Endothelial cell of umbilical vein (primary cell): ENCODE measurements at regions not wholly inside any gene's neighbourhood (a gene's known extent, or its start where the extent isn't known, plus 50 kb on each side); places are given as distances from the start of the nearest gene placed in this dataset.

Experiments
- BruUV-seq: library from RNA; stranded (reverse); fragments of 400-500 nt; replicated peaks from 2 replicates; lab custom pipeline; 2021; lab: Mats Ljungman, UMichigan
- CTCF ChIA-PET: fragments of 300-600, 350-600 bp; sonication (Branson Sonifier 250); formaldehyde crosslinking; loops from one replicate; lab custom pipeline; 2021; ENCODE audit warnings: antibody characterized with exemption, inconsistent platforms; lab: Charles Lee
- POLR2A ChIA-PET: fragments of 300-600, 350-600 bp; sonication (Branson Sonifier 250); formaldehyde crosslinking; loops from one replicate; lab custom pipeline; 2021; ENCODE audit warnings: antibody characterized with exemption, inconsistent platforms; lab: Charles Lee
- DNase-seq: peaks from one replicate; pipeline ENCODE4 v3.0.0-alpha.2; 2011; ENCODE audit warnings: low read depth, low spot score
- FAIRE-seq: peaks from 2 replicates; lab custom pipeline; 2011; peaks lifted over from hg19 to GRCh38; lab: Jason Lieb, UNC
- H2AFZ ChIP-seq: 2 replicates; pipeline ENCODE4 v1.6.0; 2012; ENCODE audit warnings: low read depth, low read length, control low read depth, inconsistent platforms
- H3K27ac ChIP-seq: 2 replicates; pipeline ENCODE4 v1.5.1; 2011; ENCODE audit warnings: low read depth, mild to moderate bottlenecking, control low read depth, low read length, moderate library complexity; ENCODE audit not compliant: insufficient read depth
- H3K27me3 ChIP-seq, 2 experiments: 2 replicates each; pipeline versions ENCODE4 v1.6.0 to v1.6.1; 2011; ENCODE audit warnings: low read length in 2 of 2, mixed read lengths in 1 of 2; ENCODE audit not compliant: control insufficient read depth in 2 of 2, insufficient read depth in 2 of 2
- H3K36me3 ChIP-seq, 2 experiments: 2 replicates in 1 of 2; 3 replicates in 1 of 2; pipeline ENCODE4 v1.5.1; 2011; ENCODE audit warnings: low read length in 2 of 2, mild to moderate bottlenecking in 1 of 2, moderate library complexity in 1 of 2; ENCODE audit not compliant: control insufficient read depth in 2 of 2, insufficient read depth in 2 of 2; ENCODE audit errors: extremely low read depth in 1 of 2
- H3K4me1 ChIP-seq: 3 replicates; pipeline ENCODE4 v1.5.1; 2011; ENCODE audit warnings: mild to moderate bottlenecking, low read length; ENCODE audit not compliant: control insufficient read depth, insufficient read depth; ENCODE audit errors: extremely low read depth
- H3K4me2 ChIP-seq: 2 replicates; pipeline ENCODE4 v1.6.1; 2011; ENCODE audit warnings: low read length, control low read depth, mixed read lengths; ENCODE audit not compliant: insufficient read depth
- H3K4me3 ChIP-seq, 3 experiments: fragments of 200-600 bp in 1 of 3; sonication (generic), shearing (Covaris generic) in 1 of 3; replicated peaks in 1 of 3; 2 replicates each; pipeline ENCODE4 v1.5.1; 2011 to 2016; ENCODE audit warnings: control low read depth in 3 of 3, low read length in 3 of 3, mild to moderate bottlenecking in 2 of 3, inconsistent platforms in 1 of 3, low read depth in 1 of 3, moderate library complexity in 1 of 3; ENCODE audit not compliant: insufficient read depth in 1 of 3
- H3K79me2 ChIP-seq: 2 replicates; pipeline ENCODE4 v1.6.0; 2012; ENCODE audit warnings: low read length, inconsistent platforms; ENCODE audit not compliant: control insufficient read depth, insufficient read depth
- H3K9ac ChIP-seq: replicated peaks from 2 replicates; pipeline ENCODE3; 2011; ENCODE audit warnings: low read length, control low read depth; ENCODE audit not compliant: insufficient read depth; ENCODE audit errors: extremely low read depth
- H3K9me1 ChIP-seq: replicated peaks from 3 replicates; pipeline ENCODE4 v1.6.0; 2011; ENCODE audit warnings: mild to moderate bottlenecking, low read length; ENCODE audit not compliant: control insufficient read depth, insufficient read depth; ENCODE audit errors: extremely low read depth
- H3K9me3 ChIP-seq: replicated peaks from 2 replicates; pipeline ENCODE4 v1.5.1; 2012; ENCODE audit warnings: low read length, inconsistent platforms; ENCODE audit not compliant: control insufficient read depth, insufficient read depth
- H4K20me1 ChIP-seq: replicated peaks from 2 replicates; pipeline ENCODE3; 2011; ENCODE audit warnings: mild to moderate bottlenecking, low read length; ENCODE audit not compliant: control insufficient read depth, insufficient read depth; ENCODE audit errors: extremely low read depth
- CTCF ChIP-seq, 2 donors: IDR thresholded peaks; 1 replicate in 1 of 2; 2 replicates in 1 of 2; pipeline ENCODE4 v1.5.1; 2011; ENCODE audit warnings: low read length in 2 of 2, mild to moderate bottlenecking in 2 of 2, moderate library complexity in 2 of 2, control low read depth in 1 of 2, inconsistent platforms in 1 of 2, low read depth in 1 of 2; ENCODE audit not compliant: insufficient read depth in 1 of 2; ENCODE audit errors: extremely low read depth in 1 of 2
- EZH2 ChIP-seq: IDR thresholded peaks from 2 replicates; pipeline ENCODE4 v1.6.1; 2012; ENCODE audit warnings: borderline replicate concordance, low read depth, mild to moderate bottlenecking, moderate library complexity, low read length, inconsistent platforms; ENCODE audit not compliant: severe bottlenecking
- FOS ChIP-seq: IDR thresholded peaks from 2 replicates; pipeline ENCODE4 v1.6.1; 2011; ENCODE audit warnings: mild to moderate bottlenecking, low read length, moderate library complexity, borderline replicate concordance; ENCODE audit not compliant: insufficient read depth
- GATA2 ChIP-seq: IDR thresholded peaks from 2 replicates; pipeline ENCODE4 v1.7.0; 2011; ENCODE audit warnings: low read depth, mild to moderate bottlenecking, moderate library complexity, mixed read lengths, low read length; ENCODE audit not compliant: insufficient read length, insufficient read depth
- JUN ChIP-seq: IDR thresholded peaks from 2 replicates; pipeline ENCODE4 v1.6.1; 2011; ENCODE audit warnings: borderline replicate concordance, low read depth; ENCODE audit not compliant: insufficient read length, insufficient read depth
- MAX ChIP-seq: IDR thresholded peaks from 2 replicates; pipeline ENCODE4 v1.6.1; 2011; ENCODE audit not compliant: insufficient read depth, insufficient read length
- MYC ChIP-seq: IDR thresholded peaks from one replicate; pipeline ENCODE4 v1.6.1; 2011; ENCODE audit warnings: mild to moderate bottlenecking, low read depth, low read length
- POLR2A ChIP-seq: IDR thresholded peaks from 2 replicates; pipeline ENCODE4 v1.6.1; 2012; ENCODE audit warnings: low read depth, mild to moderate bottlenecking, control low read depth, low read length
- POLR2AphosphoS5 ChIP-seq: IDR thresholded peaks from 2 replicates; pipeline ENCODE4 v1.6.1; 2012; ENCODE audit warnings: low read depth, mild to moderate bottlenecking, control low read depth, low read length, moderate library complexity; ENCODE audit not compliant: insufficient read depth
- dilution Hi-C: fragments of 300-500 bp; cut with MboI; formaldehyde crosslinking; loops from one replicate; pipeline ENCODE4 v1.15.0; 2019; ENCODE audit warnings: low sequenced_read_pairs; ENCODE audit not compliant: extremely low pct_ligation_motif_present
- intact Hi-C: fragments of 100-400 bp; cut with micrococcal nuclease; formaldehyde crosslinking; loops from one replicate; pipeline ENCODE4 v1.10.0; 2022

- Histone ChIP-seq H3K27me3 (no peaks in the 10 kb centered on the region), H3K4me1 (no peaks in the 10 kb centered on the region), H3K36me3 (no peaks in the 10 kb centered on the region), H3K9ac (no peak overlapping the region), H4K20me1 (no peaks in the 10 kb centered on the region), H3K79me2 (no peaks in the 10 kb centered on the region), H2AFZ (no peak overlapping the region), H3K9me1 (no peaks in the 10 kb centered on the region), H3K9me3 (no peaks in the 10 kb centered on the region), H3K4me3 (no peak overlapping the region), H3K27ac (no peak overlapping the region), H3K4me2 (no peak overlapping the region)
- POLR2A ChIA-PET: no interaction called here
- no peak for DNase-seq
- no peak for TF ChIP-seq JUN
- TF ChIP-seq GATA2: no peak
- no peak for TF ChIP-seq POLR2AphosphoS5
- no peak for TF ChIP-seq MYC
- TF ChIP-seq CTCF (IDR thresholded peaks at IDR 0.05; ENCODE audit: extremely low read depth in 1 of 2, insufficient read depth in 1 of 2, low read depth in 1 of 2, low read length in 2 of 2): no peak
- no peak for TF ChIP-seq FOS
- TF ChIP-seq MAX: no peak
- TF ChIP-seq POLR2A: no peak
- TF ChIP-seq EZH2: no peak
- intact Hi-C loops (no loop called here), dilution Hi-C loops (no loop called here)
- no TSS peak for BruUV-seq
- CTCF ChIA-PET: no interaction called here
- FAIRE-seq: no peak
These were observed 51.2 kb upstream of the STUM start for GRCh38 chr1:226497276-226497833.
